ENCODE measurements at regions not wholly inside any gene's neighbourhood (a gene's known extent, or its start where the extent isn't known, plus 50 kb on each side); places are given as distances from the start of the nearest gene placed in this dataset.

DNA sequence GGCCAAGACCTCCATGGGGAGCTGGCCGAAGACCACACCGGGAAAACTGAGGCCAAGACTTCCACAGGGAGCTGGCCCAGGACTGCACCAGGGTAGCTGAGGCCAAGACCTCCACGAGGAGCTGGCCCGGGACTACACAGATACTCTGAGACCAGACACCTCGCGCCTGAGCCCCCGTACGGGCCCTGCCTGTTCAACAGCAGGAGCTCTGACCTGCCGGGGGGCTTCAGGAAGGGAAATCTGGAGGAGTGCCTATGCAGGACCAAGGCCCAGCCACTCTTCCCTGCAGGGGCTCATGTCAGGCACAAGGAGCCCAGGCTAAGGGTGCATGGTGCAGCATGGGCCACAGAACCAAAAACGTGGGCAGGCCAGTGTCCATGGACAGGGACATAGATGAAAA, 151.6 kb downstream of the TMEM18 start:
- TF ChIP-seq, protein P1, sequence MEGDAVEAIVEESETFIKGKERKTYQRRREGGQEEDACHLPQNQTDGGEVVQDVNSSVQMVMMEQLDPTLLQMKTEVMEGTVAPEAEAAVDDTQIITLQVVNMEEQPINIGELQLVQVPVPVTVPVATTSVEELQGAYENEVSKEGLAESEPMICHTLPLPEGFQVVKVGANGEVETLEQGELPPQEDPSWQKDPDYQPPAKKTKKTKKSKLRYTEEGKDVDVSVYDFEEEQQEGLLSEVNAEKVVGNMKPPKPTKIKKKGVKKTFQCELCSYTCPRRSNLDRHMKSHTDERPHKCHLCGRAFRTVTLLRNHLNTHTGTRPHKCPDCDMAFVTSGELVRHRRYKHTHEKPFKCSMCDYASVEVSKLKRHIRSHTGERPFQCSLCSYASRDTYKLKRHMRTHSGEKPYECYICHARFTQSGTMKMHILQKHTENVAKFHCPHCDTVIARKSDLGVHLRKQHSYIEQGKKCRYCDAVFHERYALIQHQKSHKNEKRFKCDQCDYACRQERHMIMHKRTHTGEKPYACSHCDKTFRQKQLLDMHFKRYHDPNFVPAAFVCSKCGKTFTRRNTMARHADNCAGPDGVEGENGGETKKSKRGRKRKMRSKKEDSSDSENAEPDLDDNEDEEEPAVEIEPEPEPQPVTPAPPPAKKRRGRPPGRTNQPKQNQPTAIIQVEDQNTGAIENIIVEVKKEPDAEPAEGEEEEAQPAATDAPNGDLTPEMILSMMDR (IDR thresholded peaks at IDR 0.05) = no peak
- no peak for TF ChIP-seq POLR2A (IDR thresholded peaks at IDR 0.05)
- Histone ChIP-seq H3K36me3 (replicated peaks in 1 of 2; ENCODE audit: insufficient read depth in 1 of 2, low read depth in 2 of 2) (no peaks in the 10 kb centered on the region), H3K4me1 (no peaks in the 10 kb centered on the region), H3K9me3 (no peaks in the 10 kb centered on the region), H3K27ac (no peak overlapping the region), H3K27me3 (no peaks in the 10 kb centered on the region), H3K4me3 (no peak overlapping the region)
- DNase-seq (no peak), ATAC-seq (no peak)
- intact Hi-C loops (cut with DNase I) = no loop called here
- WGBS, 2 donors = 60 to 82% methylated on average over 3 to 10 of the region's 10 CpGs

DNA sequence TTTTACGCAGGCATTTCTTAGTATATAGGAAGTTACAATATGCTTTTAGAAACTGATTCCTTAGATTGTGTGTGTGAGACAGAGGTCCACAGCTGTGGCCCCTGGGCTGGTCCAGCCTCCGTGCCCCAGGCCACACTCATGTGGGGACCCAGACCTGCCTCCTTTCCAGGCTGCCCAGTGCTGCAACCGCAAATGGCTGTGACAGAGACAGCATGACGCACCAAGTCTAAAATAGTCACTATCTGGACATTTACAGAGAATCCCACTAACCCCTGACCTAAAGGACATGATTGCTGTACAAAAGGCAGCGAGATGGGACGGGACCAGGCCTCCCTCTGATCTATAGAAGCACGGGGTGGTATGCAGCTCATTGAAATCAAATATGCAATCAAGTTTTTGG, 152.2 kb downstream of the TMEM18 start:
- no peak overlapping the region for H3K27ac ChIP-seq
- 71 to 86% methylated on average over 7 of the region's 7 CpGs for WGBS, 2 donors
- DNase-seq (no peak), ATAC-seq (no peak)
- no peaks in the 10 kb centered on the region for H3K9me3 ChIP-seq
- no peak for TF ChIP-seq POLR2A (IDR thresholded peaks at IDR 0.05)
- TF ChIP-seq, protein P1 (IDR thresholded peaks at IDR 0.05) = no peak
- H3K4me3 ChIP-seq = no peak overlapping the region
- no peaks in the 10 kb centered on the region for H3K4me1 ChIP-seq
- H3K27me3 ChIP-seq = no peaks in the 10 kb centered on the region
- no peaks in the 10 kb centered on the region for H3K36me3 ChIP-seq (replicated peaks in 1 of 2; ENCODE audit: insufficient read depth in 1 of 2, low read depth in 2 of 2)
- intact Hi-C loops (cut with DNase I) = no loop called here

DNA sequence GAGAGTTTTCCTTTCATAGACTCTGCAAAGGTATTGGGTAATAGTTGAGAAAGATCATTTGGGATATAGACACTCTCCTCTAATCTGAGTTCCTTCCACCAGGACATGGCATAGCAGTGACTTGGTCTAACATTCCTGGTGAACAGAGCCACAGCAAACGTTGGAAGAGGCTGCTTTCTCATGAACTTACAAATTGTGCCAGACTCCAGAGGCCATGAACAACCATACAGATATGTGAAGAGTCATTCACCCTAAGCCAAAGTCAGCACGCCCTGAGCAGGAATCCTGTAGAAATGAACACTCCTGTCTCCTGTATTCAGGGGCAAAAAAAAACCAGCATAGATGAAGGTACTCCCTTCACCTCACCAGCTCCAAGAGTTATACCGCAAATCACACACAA, 152.8 kb downstream of the TMEM18 start:
- no peaks in the 10 kb centered on the region for H3K9me3 ChIP-seq
- 50 to 52% methylated on average over 2 to 3 of the region's 3 CpGs for WGBS, 2 donors
- H3K27ac ChIP-seq = no peak overlapping the region
- no peaks in the 10 kb centered on the region for H3K36me3 ChIP-seq (replicated peaks in 1 of 2; ENCODE audit: insufficient read depth in 1 of 2, low read depth in 2 of 2)
- no peak for TF ChIP-seq POLR2A (IDR thresholded peaks at IDR 0.05)
- TF ChIP-seq, protein P1 (IDR thresholded peaks at IDR 0.05) = no peak
- no peaks in the 10 kb centered on the region for H3K27me3 ChIP-seq
- ATAC-seq (no peak), DNase-seq (no peak)
- no peaks in the 10 kb centered on the region for H3K4me1 ChIP-seq
- H3K4me3 ChIP-seq = no peak overlapping the region
- intact Hi-C loops (cut with DNase I) = no loop called here

DNA sequence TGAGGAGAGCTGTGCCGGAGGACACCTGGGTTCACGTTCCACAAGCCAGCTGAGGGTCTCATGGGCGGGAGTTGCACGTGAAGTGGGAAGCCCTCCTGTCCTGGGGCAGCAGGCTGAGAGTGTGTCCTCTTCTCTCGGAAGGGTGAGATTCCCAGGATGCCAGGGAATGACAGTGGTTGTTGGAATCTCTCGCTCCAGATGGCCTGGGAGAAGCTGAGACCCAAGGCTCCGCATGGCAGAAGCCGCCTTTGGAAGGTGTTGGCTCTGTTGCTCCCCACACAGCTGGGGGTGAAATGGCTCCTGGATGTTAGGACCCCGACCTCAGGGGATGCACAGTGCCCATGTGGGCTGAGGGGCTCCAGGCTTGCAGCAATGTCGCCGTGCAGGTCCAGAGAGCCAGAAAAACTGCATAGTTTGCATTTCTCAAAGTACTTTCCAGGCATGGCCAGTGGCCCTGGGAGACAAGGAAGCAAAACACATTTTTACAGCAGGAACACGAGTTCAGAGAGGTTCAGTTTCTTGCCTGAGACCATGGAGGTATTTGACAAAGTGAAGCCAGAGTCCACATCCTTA, 153.4 kb downstream of the TMEM18 start:
- ATAC-seq = no peak
- WGBS, 2 donors = 50 to 56% methylated on average over 2 to 12 of the region's 12 CpGs
- H3K27me3 ChIP-seq = no peaks in the 10 kb centered on the region
- H3K4me1 ChIP-seq = no peaks in the 10 kb centered on the region
- DNase-seq = no peak
- TF ChIP-seq, protein P1 (IDR thresholded peaks at IDR 0.05) = no peak
- TF ChIP-seq POLR2A (IDR thresholded peaks at IDR 0.05) = no peak
- no peaks in the 10 kb centered on the region for H3K9me3 ChIP-seq
- intact Hi-C loops (cut with DNase I) = no loop called here
- H3K36me3 ChIP-seq (replicated peaks in 1 of 2; ENCODE audit: insufficient read depth in 1 of 2, low read depth in 2 of 2) = no peaks in the 10 kb centered on the region
- no peak overlapping the region for H3K4me3 ChIP-seq
- H3K27ac ChIP-seq = no peak overlapping the region

DNA sequence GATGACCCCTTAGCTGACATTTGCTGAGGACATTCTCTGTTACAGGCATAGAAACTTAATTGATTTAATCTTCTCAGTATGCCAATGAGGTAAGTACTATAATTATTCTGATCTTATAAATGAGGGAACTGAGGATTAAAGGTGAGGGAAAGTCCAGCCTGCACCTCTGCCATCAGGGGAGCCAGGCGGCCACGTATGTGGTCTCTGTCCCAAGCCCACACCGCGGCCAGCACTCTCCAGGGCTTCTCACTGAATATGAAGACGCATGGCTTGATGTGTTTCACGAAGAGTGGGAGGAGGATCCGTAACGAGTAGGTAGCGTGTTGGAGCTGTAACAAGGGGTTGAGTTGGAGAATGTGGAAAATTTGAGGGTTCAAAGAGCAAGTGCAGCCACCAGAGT, 154.4 kb downstream of the TMEM18 start:
- H3K36me3 ChIP-seq (replicated peaks in 1 of 2; ENCODE audit: insufficient read depth in 1 of 2, low read depth in 2 of 2) = no peaks in the 10 kb centered on the region
- DNase-seq (no peak), ATAC-seq (no peak)
- intact Hi-C loops (cut with DNase I) = no loop called here
- H3K9me3 ChIP-seq = no peaks in the 10 kb centered on the region
- WGBS, 2 donors = 79 to 80% methylated on average over 9 of the region's 9 CpGs
- H3K27me3 ChIP-seq = no peaks in the 10 kb centered on the region
- TF ChIP-seq, protein P1 (IDR thresholded peaks at IDR 0.05) = no peak
- no peak for TF ChIP-seq POLR2A (IDR thresholded peaks at IDR 0.05)
- H3K4me3 ChIP-seq = no peak overlapping the region
- H3K4me1 ChIP-seq = no peaks in the 10 kb centered on the region
- no peak overlapping the region for H3K27ac ChIP-seq

Measured in body of pancreas (tissue), 4 donors.